Glutamatergic neuron (in vitro differentiated cells): ENCODE measurements at regions not wholly inside any gene's neighbourhood (a gene's known extent, or its start where the extent isn't known, plus 50 kb on each side); places are given as distances from the start of the nearest gene placed in this dataset.

ENCODE experiments used
- DNase-seq: peaks from one replicate; pipeline ENCODE4 v3.0.0; 2022
- H3K27ac Mint-ChIP-seq: one replicate; pipeline ENCODE4 v1.8.0; 2020; ENCODE audit warnings: mild to moderate bottlenecking, mixed read lengths, inconsistent platforms; ENCODE audit not compliant: unreplicated experiment
- H3K27me3 Mint-ChIP-seq: one replicate; pipeline ENCODE4 v1.8.0; 2020; ENCODE audit warnings: mild to moderate bottlenecking, moderate library complexity, mixed read lengths, inconsistent platforms; ENCODE audit not compliant: unreplicated experiment
- H3K36me3 Mint-ChIP-seq: one replicate; pipeline ENCODE4 v1.8.0; 2020; ENCODE audit warnings: mild to moderate bottlenecking, mixed read lengths, inconsistent platforms; ENCODE audit not compliant: unreplicated experiment
- H3K4me1 Mint-ChIP-seq: one replicate; pipeline ENCODE4 v1.8.0; 2020; ENCODE audit warnings: mild to moderate bottlenecking, low read depth, mixed read lengths, inconsistent platforms; ENCODE audit not compliant: unreplicated experiment
- H3K4me3 Mint-ChIP-seq: one replicate; pipeline ENCODE4 v1.8.0; 2020; ENCODE audit warnings: mild to moderate bottlenecking, mixed read lengths, inconsistent platforms; ENCODE audit not compliant: unreplicated experiment
- H3K9me3 Mint-ChIP-seq: one replicate; pipeline ENCODE4 v1.8.0; 2020; ENCODE audit warnings: mild to moderate bottlenecking, moderate library complexity, mixed read lengths, inconsistent platforms; ENCODE audit not compliant: unreplicated experiment
- TF ChIP-seq, protein P1 (sequence below): fragments of 200-600 bp; sonication (generic); IDR thresholded peaks from one replicate; pipeline ENCODE4 v1.5.0; 2021; ENCODE audit not compliant: partially characterized antibody, unreplicated experiment

- H3K9me3 Mint-ChIP-seq = no peaks in the 10 kb centered on the region
- TF ChIP-seq, protein P1, sequence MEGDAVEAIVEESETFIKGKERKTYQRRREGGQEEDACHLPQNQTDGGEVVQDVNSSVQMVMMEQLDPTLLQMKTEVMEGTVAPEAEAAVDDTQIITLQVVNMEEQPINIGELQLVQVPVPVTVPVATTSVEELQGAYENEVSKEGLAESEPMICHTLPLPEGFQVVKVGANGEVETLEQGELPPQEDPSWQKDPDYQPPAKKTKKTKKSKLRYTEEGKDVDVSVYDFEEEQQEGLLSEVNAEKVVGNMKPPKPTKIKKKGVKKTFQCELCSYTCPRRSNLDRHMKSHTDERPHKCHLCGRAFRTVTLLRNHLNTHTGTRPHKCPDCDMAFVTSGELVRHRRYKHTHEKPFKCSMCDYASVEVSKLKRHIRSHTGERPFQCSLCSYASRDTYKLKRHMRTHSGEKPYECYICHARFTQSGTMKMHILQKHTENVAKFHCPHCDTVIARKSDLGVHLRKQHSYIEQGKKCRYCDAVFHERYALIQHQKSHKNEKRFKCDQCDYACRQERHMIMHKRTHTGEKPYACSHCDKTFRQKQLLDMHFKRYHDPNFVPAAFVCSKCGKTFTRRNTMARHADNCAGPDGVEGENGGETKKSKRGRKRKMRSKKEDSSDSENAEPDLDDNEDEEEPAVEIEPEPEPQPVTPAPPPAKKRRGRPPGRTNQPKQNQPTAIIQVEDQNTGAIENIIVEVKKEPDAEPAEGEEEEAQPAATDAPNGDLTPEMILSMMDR = no peak
- no peak for DNase-seq
- H3K27ac Mint-ChIP-seq = no peak overlapping the region
- no peaks in the 10 kb centered on the region for H3K27me3 Mint-ChIP-seq
- no peaks in the 10 kb centered on the region for H3K36me3 Mint-ChIP-seq
- no peak overlapping the region for H3K4me3 Mint-ChIP-seq
- no peaks in the 10 kb centered on the region for H3K4me1 Mint-ChIP-seq
These were observed 623.3 kb downstream of the CD109 start for GRCh38 chr6:74319292-74319691.

GRCh38 chr6:74318738-74319137, 622.7 kb downstream of the CD109 start:
- TF ChIP-seq, protein P1 = no peak
- DNase-seq = no peak
- no peaks in the 10 kb centered on the region for H3K9me3 Mint-ChIP-seq
- H3K27ac Mint-ChIP-seq = no peak overlapping the region
- H3K36me3 Mint-ChIP-seq = no peaks in the 10 kb centered on the region
- no peak overlapping the region for H3K4me3 Mint-ChIP-seq
- H3K27me3 Mint-ChIP-seq = no peaks in the 10 kb centered on the region
- H3K4me1 Mint-ChIP-seq = no peaks in the 10 kb centered on the region

GRCh38 chr6:74312081-74312480, 616.1 kb downstream of the CD109 start:
- no peaks in the 10 kb centered on the region for H3K27me3 Mint-ChIP-seq
- no peak for DNase-seq
- no peak overlapping the region for H3K27ac Mint-ChIP-seq
- TF ChIP-seq, protein P1 = no peak
- no peaks in the 10 kb centered on the region for H3K9me3 Mint-ChIP-seq
- H3K4me1 Mint-ChIP-seq = no peaks in the 10 kb centered on the region
- H3K4me3 Mint-ChIP-seq = no peak overlapping the region
- no peaks in the 10 kb centered on the region for H3K36me3 Mint-ChIP-seq

- H3K4me3 Mint-ChIP-seq = no peak overlapping the region
- no peak for DNase-seq
- TF ChIP-seq, protein P1 = no peak
- no peaks in the 10 kb centered on the region for H3K36me3 Mint-ChIP-seq
- H3K27me3 Mint-ChIP-seq = no peaks in the 10 kb centered on the region
- H3K27ac Mint-ChIP-seq = no peak overlapping the region
- H3K4me1 Mint-ChIP-seq = no peaks in the 10 kb centered on the region
- no peaks in the 10 kb centered on the region for H3K9me3 Mint-ChIP-seq
These were observed 615.4 kb downstream of the CD109 start for GRCh38 chr6:74311431-74311830.

DNA sequence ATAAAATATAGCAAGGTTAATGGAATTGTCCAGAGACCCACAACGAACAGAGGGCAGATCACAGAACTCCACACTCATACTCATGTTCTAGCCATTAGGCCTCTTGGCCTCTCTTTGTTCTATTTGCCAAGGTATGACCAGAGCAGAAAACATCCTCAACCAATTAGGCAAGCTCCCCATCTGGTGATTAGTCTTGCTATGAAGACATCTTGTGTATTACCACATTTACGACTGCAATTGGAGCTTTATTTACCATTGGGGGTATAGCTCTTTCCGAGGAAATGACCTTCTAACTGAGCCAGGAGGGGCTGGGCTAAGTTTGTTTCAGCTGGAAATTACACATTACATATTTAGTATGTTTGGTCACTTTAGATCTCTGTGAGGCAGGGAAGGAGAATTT, 593.9 kb downstream of the CD109 start:
- Mint-ChIP-seq H3K4me3 (no peak overlapping the region), H3K9me3 (peaks cover 3% of the 10 kb centered on the region), H3K27ac (no peak overlapping the region), H3K36me3 (no peaks in the 10 kb centered on the region), H3K4me1 (no peaks in the 10 kb centered on the region), H3K27me3 (no peaks in the 10 kb centered on the region)
- DNase-seq = no peak
- TF ChIP-seq, protein P1 = no peak
